KMS-11 (cell line): ENCODE measurements at regions not wholly inside any gene's neighbourhood (a gene's known extent, or its start where the extent isn't known, plus 50 kb on each side); places are given as distances from the start of the nearest gene placed in this dataset.

Source experiments
- H2AFZ ChIP-seq: fragments of 200-600 bp; sonication (generic); 2 replicates; pipeline ENCODE4 v1.6.1; 2016; ENCODE audit warnings: antibody characterized with exemption, mixed run types, low read depth
- H3K27ac ChIP-seq: fragments of 200-600 bp; sonication (generic); 2 replicates; pipeline ENCODE4 v1.6.1; 2016; ENCODE audit warnings: mild to moderate bottlenecking, mixed run types
- H3K27me3 ChIP-seq: fragments of 200-600 bp; sonication (generic); 2 replicates; pipeline ENCODE4 v1.6.1; 2017; ENCODE audit warnings: mild to moderate bottlenecking, low read depth, mixed run types, moderate library complexity; ENCODE audit not compliant: insufficient read depth
- H3K36me3 ChIP-seq: fragments of 200-600 bp; sonication (generic); 2 replicates; pipeline ENCODE4 v1.6.1; 2017; ENCODE audit warnings: mild to moderate bottlenecking, mixed run types; ENCODE audit not compliant: insufficient read depth
- H3K4me1 ChIP-seq: fragments of 200-600 bp; sonication (generic); 2 replicates; pipeline ENCODE4 v1.6.1; 2016; ENCODE audit warnings: mild to moderate bottlenecking, low read depth, mixed run types; ENCODE audit not compliant: poor library complexity, severe bottlenecking
- H3K4me2 ChIP-seq: fragments of 200-600 bp; sonication (generic); 2 replicates; pipeline ENCODE4 v1.7.0; 2016; ENCODE audit warnings: mild to moderate bottlenecking, mixed run types
- H3K4me3 ChIP-seq: fragments of 200-600 bp; sonication (generic); IDR thresholded peaks from 2 replicates; pipeline ENCODE4 v1.6.1; 2017; ENCODE audit warnings: low read depth, low read length, mixed read lengths; ENCODE audit not compliant: insufficient read depth
- H3K79me2 ChIP-seq: fragments of 200-600 bp; sonication (generic); 2 replicates; pipeline ENCODE4 v1.6.1; 2016; ENCODE audit warnings: low read depth, mixed run types; ENCODE audit not compliant: insufficient read depth
- H3K9ac ChIP-seq: fragments of 200-600 bp; sonication (generic); 2 replicates; pipeline ENCODE4 v1.6.1; 2016; ENCODE audit warnings: mild to moderate bottlenecking, mixed run types
- H4K20me1 ChIP-seq: fragments of 200-600 bp; sonication (generic); 2 replicates; pipeline ENCODE4 v1.6.1; 2016; ENCODE audit warnings: mild to moderate bottlenecking, mixed run types; ENCODE audit not compliant: insufficient read depth
- TF ChIP-seq, protein P1 (sequence below): fragments of 200-600 bp; sonication (generic); conservative IDR thresholded peaks from 2 replicates; pipeline ENCODE4 v1.6.1; 2017; ENCODE audit warnings: low read depth, mild to moderate bottlenecking, antibody characterized with exemption, low read length, moderate library complexity, mixed read lengths

DNA sequence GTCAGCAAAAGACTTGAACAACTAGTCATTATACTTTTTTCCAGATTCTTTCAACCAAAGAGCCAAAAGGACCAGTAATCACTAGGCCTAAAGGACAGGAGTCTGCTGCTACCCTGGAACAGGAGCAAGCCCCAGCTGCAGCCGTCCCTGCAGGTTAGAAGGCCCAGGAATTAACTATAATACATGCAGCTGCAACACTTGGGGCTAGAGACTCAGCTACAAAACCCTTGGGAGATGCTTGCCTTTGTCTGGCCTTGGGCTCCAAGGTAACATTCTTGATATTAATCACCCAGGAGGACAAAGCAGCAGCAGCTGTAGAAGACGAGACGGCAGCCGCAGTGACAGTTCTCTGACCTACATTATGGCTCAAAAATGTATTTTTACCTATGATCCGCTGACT lies 841.2 kb upstream of the ADGRL4 start:
- Histone ChIP-seq H3K36me3 (no peaks in the 10 kb centered on the region), H3K27ac (no peak overlapping the region), H3K79me2 (no peaks in the 10 kb centered on the region), H3K4me2 (no peak overlapping the region), H3K4me1 (no peaks in the 10 kb centered on the region), H4K20me1 (no peaks in the 10 kb centered on the region), H3K9ac (no peak overlapping the region), H3K27me3 (no peaks in the 10 kb centered on the region), H2AFZ (no peak overlapping the region), H3K4me3 (no peak overlapping the region)
- TF ChIP-seq, protein P1, sequence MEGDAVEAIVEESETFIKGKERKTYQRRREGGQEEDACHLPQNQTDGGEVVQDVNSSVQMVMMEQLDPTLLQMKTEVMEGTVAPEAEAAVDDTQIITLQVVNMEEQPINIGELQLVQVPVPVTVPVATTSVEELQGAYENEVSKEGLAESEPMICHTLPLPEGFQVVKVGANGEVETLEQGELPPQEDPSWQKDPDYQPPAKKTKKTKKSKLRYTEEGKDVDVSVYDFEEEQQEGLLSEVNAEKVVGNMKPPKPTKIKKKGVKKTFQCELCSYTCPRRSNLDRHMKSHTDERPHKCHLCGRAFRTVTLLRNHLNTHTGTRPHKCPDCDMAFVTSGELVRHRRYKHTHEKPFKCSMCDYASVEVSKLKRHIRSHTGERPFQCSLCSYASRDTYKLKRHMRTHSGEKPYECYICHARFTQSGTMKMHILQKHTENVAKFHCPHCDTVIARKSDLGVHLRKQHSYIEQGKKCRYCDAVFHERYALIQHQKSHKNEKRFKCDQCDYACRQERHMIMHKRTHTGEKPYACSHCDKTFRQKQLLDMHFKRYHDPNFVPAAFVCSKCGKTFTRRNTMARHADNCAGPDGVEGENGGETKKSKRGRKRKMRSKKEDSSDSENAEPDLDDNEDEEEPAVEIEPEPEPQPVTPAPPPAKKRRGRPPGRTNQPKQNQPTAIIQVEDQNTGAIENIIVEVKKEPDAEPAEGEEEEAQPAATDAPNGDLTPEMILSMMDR, result no peak

DNA sequence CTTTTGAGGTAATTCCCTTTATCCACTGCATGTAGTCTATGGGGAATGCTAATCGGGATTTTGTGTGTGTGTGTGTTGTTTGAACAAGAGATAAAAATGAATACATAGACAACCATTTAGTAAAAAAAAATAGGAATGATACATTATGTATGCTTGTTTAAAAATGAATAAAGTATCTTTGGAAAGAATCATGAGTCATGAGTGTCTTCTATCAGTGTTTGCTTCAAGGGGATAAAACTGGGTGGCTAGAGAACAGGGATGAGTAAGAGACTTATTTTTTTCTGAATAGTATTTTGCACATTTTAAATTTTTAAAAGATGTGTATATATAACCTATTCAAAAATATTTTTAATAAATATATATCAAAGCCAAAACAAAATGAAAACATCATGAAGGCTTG lies 839.4 kb upstream of the ADGRL4 start:
- no peaks in the 10 kb centered on the region for H3K4me1 ChIP-seq
- no peaks in the 10 kb centered on the region for H3K36me3 ChIP-seq
- H4K20me1 ChIP-seq, result no peaks in the 10 kb centered on the region
- H3K27me3 ChIP-seq, result no peaks in the 10 kb centered on the region
- no peak overlapping the region for H3K4me2 ChIP-seq
- no peak overlapping the region for H3K4me3 ChIP-seq
- H3K27ac ChIP-seq, result no peak overlapping the region
- H2AFZ ChIP-seq, result no peak overlapping the region
- H3K79me2 ChIP-seq, result no peaks in the 10 kb centered on the region
- TF ChIP-seq, protein P1, result no peak
- no peak overlapping the region for H3K9ac ChIP-seq

DNA sequence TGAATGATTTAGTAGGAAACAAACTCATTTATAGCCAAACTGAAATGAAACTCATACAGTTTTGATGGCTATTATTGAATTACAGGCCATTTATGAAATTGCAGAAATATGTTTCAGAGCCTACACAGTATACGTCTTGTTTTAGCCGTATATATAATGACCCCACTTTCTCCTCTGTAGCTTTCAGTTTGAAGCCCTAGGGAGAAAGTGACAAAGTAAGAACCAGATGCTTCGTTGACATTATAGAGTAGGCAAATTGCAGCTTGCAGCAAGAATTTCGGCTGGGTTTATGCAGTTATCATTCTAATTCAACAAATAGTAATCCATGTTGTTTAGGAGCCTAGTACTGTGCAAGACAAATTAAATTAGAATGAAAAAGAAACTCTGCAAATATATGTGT lies 836.3 kb upstream of the ADGRL4 start:
- H3K79me2 ChIP-seq, result no peaks in the 10 kb centered on the region
- H3K27me3 ChIP-seq, result no peaks in the 10 kb centered on the region
- H3K9ac ChIP-seq, result no peak overlapping the region
- no peak overlapping the region for H3K27ac ChIP-seq
- H3K4me3 ChIP-seq, result no peak overlapping the region
- H4K20me1 ChIP-seq, result no peaks in the 10 kb centered on the region
- no peak overlapping the region for H3K4me2 ChIP-seq
- TF ChIP-seq, protein P1, result no peak
- H2AFZ ChIP-seq, result no peak overlapping the region
- H3K36me3 ChIP-seq, result no peaks in the 10 kb centered on the region
- no peaks in the 10 kb centered on the region for H3K4me1 ChIP-seq

DNA sequence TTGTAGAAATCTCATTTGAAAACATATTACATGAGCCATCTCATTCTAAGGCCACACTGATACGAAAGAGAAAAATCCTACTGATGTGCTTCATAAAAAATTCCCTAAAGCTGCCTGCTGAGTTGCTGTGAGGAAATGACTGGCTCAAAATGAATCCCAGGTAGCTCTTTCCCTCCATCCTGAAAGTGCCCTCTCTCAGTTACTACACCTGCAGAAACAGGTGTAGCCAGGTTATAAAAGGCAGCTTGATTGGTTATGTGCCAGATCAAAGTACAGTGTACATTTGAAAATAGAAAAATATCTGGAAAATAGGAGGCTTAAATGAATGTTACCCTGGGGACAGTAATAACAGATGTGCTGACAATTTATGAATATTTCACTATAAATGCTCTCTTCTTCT lies 833.4 kb upstream of the ADGRL4 start:
- no peak overlapping the region for H3K9ac ChIP-seq
- H4K20me1 ChIP-seq, result no peaks in the 10 kb centered on the region
- no peak overlapping the region for H2AFZ ChIP-seq
- no peaks in the 10 kb centered on the region for H3K27me3 ChIP-seq
- H3K27ac ChIP-seq, result no peak overlapping the region
- H3K36me3 ChIP-seq, result no peaks in the 10 kb centered on the region
- TF ChIP-seq, protein P1, result no peak
- no peaks in the 10 kb centered on the region for H3K79me2 ChIP-seq
- H3K4me3 ChIP-seq, result no peak overlapping the region
- H3K4me1 ChIP-seq, result no peaks in the 10 kb centered on the region
- H3K4me2 ChIP-seq, result no peak overlapping the region

DNA sequence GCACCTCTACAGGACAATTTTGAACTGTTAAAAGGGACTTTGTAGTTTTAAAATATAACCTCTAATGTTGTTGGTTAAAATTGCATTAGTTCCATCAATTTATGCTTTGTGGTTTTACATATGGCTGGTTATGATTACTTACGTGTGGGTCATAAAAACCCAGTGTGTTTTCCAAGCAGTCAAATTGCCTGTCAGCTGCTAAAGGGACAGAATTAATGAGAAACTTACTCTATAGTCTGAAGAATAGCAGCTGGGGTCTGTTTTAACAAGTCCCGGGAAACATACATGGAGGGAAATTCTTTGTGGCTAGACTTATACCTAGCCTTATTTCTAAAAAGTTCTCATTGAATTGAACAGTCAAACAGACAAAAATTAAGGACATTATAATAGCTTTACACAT lies 820.9 kb upstream of the ADGRL4 start:
- Histone ChIP-seq H3K79me2 (no peaks in the 10 kb centered on the region), H2AFZ (no peak overlapping the region), H3K27me3 (no peaks in the 10 kb centered on the region), H4K20me1 (no peaks in the 10 kb centered on the region), H3K4me3 (no peak overlapping the region), H3K36me3 (no peaks in the 10 kb centered on the region), H3K4me1 (no peaks in the 10 kb centered on the region), H3K4me2 (no peak overlapping the region), H3K27ac (no peak overlapping the region), H3K9ac (no peak overlapping the region)
- TF ChIP-seq, protein P1, result no peak
